Neural progenitor cell (in vitro differentiated cells): ENCODE measurements at regions not wholly inside any gene's neighbourhood (a gene's known extent, or its start where the extent isn't known, plus 50 kb on each side); places are given as distances from the start of the nearest gene placed in this dataset.

Source experiments
- DNase-seq: peaks from one replicate; pipeline ENCODE4 v3.0.0-alpha.2; 2016; ENCODE audit warnings: low spot score
- H2AFZ ChIP-seq: fragments of 200-600 bp; sonication (generic); replicated peaks from 2 replicates; pipeline ENCODE4 v1.6.1; 2016; ENCODE audit warnings: antibody characterized with exemption
- H3F3A ChIP-seq: fragments of 200-600 bp; sonication (generic); 2 replicates; pipeline ENCODE4 v1.6.1; 2016; ENCODE audit warnings: antibody characterized with exemption, low read depth
- H3K27ac ChIP-seq: fragments of 200-600 bp; sonication (generic); 2 replicates; pipeline ENCODE4 v1.5.1; 2016; ENCODE audit warnings: mild to moderate bottlenecking
- H3K27me3 ChIP-seq: fragments of 200-600 bp; sonication (generic); 2 replicates; pipeline ENCODE4 v1.6.1; 2016; ENCODE audit warnings: mild to moderate bottlenecking, moderate library complexity
- H3K36me3 ChIP-seq: fragments of 200-600 bp; sonication (generic); 2 replicates; pipeline ENCODE4 v1.5.1; 2016
- H3K4me1 ChIP-seq: fragments of 200-600 bp; sonication (generic); 2 replicates; pipeline ENCODE4 v1.6.1; 2016; ENCODE audit warnings: mixed run types
- H3K4me2 ChIP-seq: fragments of 200-600 bp; sonication (generic); 2 replicates; pipeline ENCODE4 v1.6.1; 2016
- H3K4me3 ChIP-seq: fragments of 200-600 bp; sonication (generic); 2 replicates; pipeline ENCODE4 v1.5.1; 2016
- H3K79me2 ChIP-seq: fragments of 200-600 bp; sonication (generic); 2 replicates; pipeline ENCODE4 v1.6.1; 2016; ENCODE audit warnings: low read depth
- H3K9ac ChIP-seq: fragments of 200-600 bp; sonication (generic); 2 replicates; pipeline ENCODE4 v1.6.1; 2016
- H3K9me3 ChIP-seq: fragments of 200-600 bp; sonication (generic); 2 replicates; pipeline ENCODE4 v1.5.1; 2016; ENCODE audit warnings: low read depth
- H4K20me1 ChIP-seq: fragments of 200-600 bp; sonication (generic); 2 replicates; pipeline ENCODE4 v1.6.1; 2016; ENCODE audit warnings: low read depth
- H3K27ac Mint-ChIP-seq: 3 replicates; pipeline ENCODE4 v1.8.0; 2021; ENCODE audit warnings: mixed read lengths
- H3K27me3 Mint-ChIP-seq: 2 replicates; pipeline ENCODE4 v1.8.0; 2022; ENCODE audit warnings: low read depth, mild to moderate bottlenecking, inconsistent platforms, moderate library complexity, mixed read lengths; ENCODE audit not compliant: insufficient read depth
- H3K36me3 Mint-ChIP-seq: 3 replicates; pipeline ENCODE4 v1.8.0; 2021; ENCODE audit warnings: mixed read lengths
- H3K4me1 Mint-ChIP-seq: 3 replicates; pipeline ENCODE4 v1.8.0; 2021; ENCODE audit warnings: mixed read lengths
- H3K4me3 Mint-ChIP-seq: 3 replicates; pipeline ENCODE4 v1.8.0; 2021; ENCODE audit warnings: mild to moderate bottlenecking, moderate library complexity, mixed read lengths
- H3K9me3 Mint-ChIP-seq: 3 replicates; pipeline ENCODE4 v1.8.0; 2020; ENCODE audit warnings: mixed read lengths
- EZH2 ChIP-seq: fragments of 200-600 bp; sonication (generic); IDR thresholded peaks from 2 replicates; pipeline ENCODE4 v1.6.1; 2017; ENCODE audit warnings: antibody characterized with exemption, mild to moderate bottlenecking, moderate library complexity
- EZH2phosphoT487 ChIP-seq: fragments of 200-600 bp; sonication (generic); IDR thresholded peaks from 2 replicates; pipeline ENCODE4 v1.6.1; 2017; ENCODE audit warnings: antibody characterized with exemption
- TF ChIP-seq, protein P1 (sequence below): fragments of 200-600 bp; sonication (generic); IDR thresholded peaks from 2 replicates; pipeline ENCODE4 v1.5.1; 2017; ENCODE audit warnings: antibody characterized with exemption, mild to moderate bottlenecking

GRCh38 chr16:75943705-75944514 is 217.6 kb upstream of the CPHXL start:
- Histone ChIP-seq H3F3A (no peaks in the 10 kb centered on the region), H3K9ac (no peak overlapping the region), H3K27ac (no peak overlapping the region), H3K79me2 (no peaks in the 10 kb centered on the region), H4K20me1 (no peaks in the 10 kb centered on the region), H3K27me3 (peaks cover 73% of the 10 kb centered on the region), H3K9me3 (no peaks in the 10 kb centered on the region), H3K4me2 (no peak overlapping the region), H3K36me3 (no peaks in the 10 kb centered on the region), H2AFZ (no peak overlapping the region), H3K4me3 (no peak overlapping the region), H3K4me1 (no peaks in the 10 kb centered on the region)
- TF ChIP-seq EZH2: no peak
- TF ChIP-seq EZH2phosphoT487: no peak
- TF ChIP-seq, protein P1, sequence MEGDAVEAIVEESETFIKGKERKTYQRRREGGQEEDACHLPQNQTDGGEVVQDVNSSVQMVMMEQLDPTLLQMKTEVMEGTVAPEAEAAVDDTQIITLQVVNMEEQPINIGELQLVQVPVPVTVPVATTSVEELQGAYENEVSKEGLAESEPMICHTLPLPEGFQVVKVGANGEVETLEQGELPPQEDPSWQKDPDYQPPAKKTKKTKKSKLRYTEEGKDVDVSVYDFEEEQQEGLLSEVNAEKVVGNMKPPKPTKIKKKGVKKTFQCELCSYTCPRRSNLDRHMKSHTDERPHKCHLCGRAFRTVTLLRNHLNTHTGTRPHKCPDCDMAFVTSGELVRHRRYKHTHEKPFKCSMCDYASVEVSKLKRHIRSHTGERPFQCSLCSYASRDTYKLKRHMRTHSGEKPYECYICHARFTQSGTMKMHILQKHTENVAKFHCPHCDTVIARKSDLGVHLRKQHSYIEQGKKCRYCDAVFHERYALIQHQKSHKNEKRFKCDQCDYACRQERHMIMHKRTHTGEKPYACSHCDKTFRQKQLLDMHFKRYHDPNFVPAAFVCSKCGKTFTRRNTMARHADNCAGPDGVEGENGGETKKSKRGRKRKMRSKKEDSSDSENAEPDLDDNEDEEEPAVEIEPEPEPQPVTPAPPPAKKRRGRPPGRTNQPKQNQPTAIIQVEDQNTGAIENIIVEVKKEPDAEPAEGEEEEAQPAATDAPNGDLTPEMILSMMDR: no peak
- H3K27me3 Mint-ChIP-seq: no peaks in the 10 kb centered on the region
- DNase-seq: no peak
- H3K27ac Mint-ChIP-seq: no peak overlapping the region
- no peaks in the 10 kb centered on the region for H3K4me1 Mint-ChIP-seq
- no peak overlapping the region for H3K4me3 Mint-ChIP-seq
- H3K9me3 Mint-ChIP-seq: no peaks in the 10 kb centered on the region
- H3K36me3 Mint-ChIP-seq: no peaks in the 10 kb centered on the region

- no peak overlapping the region for H3K27ac ChIP-seq
- no peaks in the 10 kb centered on the region for H3F3A ChIP-seq
- H3K27me3 Mint-ChIP-seq: no peaks in the 10 kb centered on the region
- H3K36me3 ChIP-seq: no peaks in the 10 kb centered on the region
- TF ChIP-seq, protein P1: no peak
- TF ChIP-seq EZH2phosphoT487 (no peak), EZH2 (no peak)
- H3K4me3 Mint-ChIP-seq: no peak overlapping the region
- H3K27me3 ChIP-seq: peaks cover 56% of the 10 kb centered on the region
- H3K4me1 Mint-ChIP-seq: no peaks in the 10 kb centered on the region
- no peaks in the 10 kb centered on the region for H3K36me3 Mint-ChIP-seq
- no peaks in the 10 kb centered on the region for H3K9me3 ChIP-seq
- no peak overlapping the region for H3K9ac ChIP-seq
- H2AFZ ChIP-seq: no peak overlapping the region
- DNase-seq: no peak
- no peaks in the 10 kb centered on the region for H3K9me3 Mint-ChIP-seq
- no peak overlapping the region for H3K27ac Mint-ChIP-seq
- no peak overlapping the region for H3K4me2 ChIP-seq
- H3K79me2 ChIP-seq: no peaks in the 10 kb centered on the region
- H4K20me1 ChIP-seq: no peaks in the 10 kb centered on the region
- peaks cover 7% of the 10 kb centered on the region for H3K4me1 ChIP-seq
- no peak overlapping the region for H3K4me3 ChIP-seq
Observed at GRCh38 chr16:75945916-75946457, 219.7 kb upstream of the CPHXL start.

GRCh38 chr16:75947626-75948239 is 221.4 kb upstream of the CPHXL start:
- H3K4me1 Mint-ChIP-seq: no peaks in the 10 kb centered on the region
- H3F3A ChIP-seq: no peaks in the 10 kb centered on the region
- H3K79me2 ChIP-seq: no peaks in the 10 kb centered on the region
- no peaks in the 10 kb centered on the region for H3K9me3 ChIP-seq
- peaks cover 42% of the 10 kb centered on the region for H3K27me3 ChIP-seq
- TF ChIP-seq EZH2: no peak
- TF ChIP-seq, protein P1: no peak
- TF ChIP-seq EZH2phosphoT487: no peak
- H4K20me1 ChIP-seq: no peaks in the 10 kb centered on the region
- H3K4me3 ChIP-seq: no peak overlapping the region
- H3K27me3 Mint-ChIP-seq: no peaks in the 10 kb centered on the region
- DNase-seq: no peak
- peaks cover 7% of the 10 kb centered on the region for H3K4me1 ChIP-seq
- H3K4me2 ChIP-seq: no peak overlapping the region
- H3K4me3 Mint-ChIP-seq: no peak overlapping the region
- H3K36me3 Mint-ChIP-seq: no peaks in the 10 kb centered on the region
- H3K27ac Mint-ChIP-seq: no peak overlapping the region
- H3K9me3 Mint-ChIP-seq: no peaks in the 10 kb centered on the region
- no peak overlapping the region for H3K9ac ChIP-seq
- H3K36me3 ChIP-seq: no peaks in the 10 kb centered on the region
- H2AFZ ChIP-seq: no peak overlapping the region
- no peak overlapping the region for H3K27ac ChIP-seq
